ENCODE measurements at regions not wholly inside any gene's neighbourhood (a gene's known extent, or its start where the extent isn't known, plus 50 kb on each side); places are given as distances from the start of the nearest gene placed in this dataset.

DNA sequence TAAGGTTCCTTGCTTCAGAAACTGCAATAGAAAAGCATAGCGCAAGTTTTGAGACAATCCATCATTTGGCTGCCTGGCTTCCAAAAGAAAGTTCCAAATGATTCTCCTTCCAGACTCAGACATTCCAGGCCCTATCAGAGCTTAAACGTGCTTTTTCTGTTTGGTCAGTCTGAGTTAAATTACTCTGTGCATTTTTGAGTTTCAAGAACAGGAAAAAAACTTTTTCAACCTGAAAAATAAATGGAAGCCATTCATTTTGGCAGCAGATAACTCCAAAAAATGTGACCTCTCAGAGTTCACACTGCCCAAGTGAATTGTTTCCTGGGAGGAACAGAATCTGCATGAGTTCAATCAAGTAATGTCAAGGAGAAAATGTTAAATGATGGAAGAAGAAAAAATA lies 354.2 kb downstream of the CXCL12 start:
- TF ChIP-seq EZH2 (IDR thresholded peaks at IDR 0.05; ENCODE audit: low read length), result no peak
- TF ChIP-seq, protein P1, sequence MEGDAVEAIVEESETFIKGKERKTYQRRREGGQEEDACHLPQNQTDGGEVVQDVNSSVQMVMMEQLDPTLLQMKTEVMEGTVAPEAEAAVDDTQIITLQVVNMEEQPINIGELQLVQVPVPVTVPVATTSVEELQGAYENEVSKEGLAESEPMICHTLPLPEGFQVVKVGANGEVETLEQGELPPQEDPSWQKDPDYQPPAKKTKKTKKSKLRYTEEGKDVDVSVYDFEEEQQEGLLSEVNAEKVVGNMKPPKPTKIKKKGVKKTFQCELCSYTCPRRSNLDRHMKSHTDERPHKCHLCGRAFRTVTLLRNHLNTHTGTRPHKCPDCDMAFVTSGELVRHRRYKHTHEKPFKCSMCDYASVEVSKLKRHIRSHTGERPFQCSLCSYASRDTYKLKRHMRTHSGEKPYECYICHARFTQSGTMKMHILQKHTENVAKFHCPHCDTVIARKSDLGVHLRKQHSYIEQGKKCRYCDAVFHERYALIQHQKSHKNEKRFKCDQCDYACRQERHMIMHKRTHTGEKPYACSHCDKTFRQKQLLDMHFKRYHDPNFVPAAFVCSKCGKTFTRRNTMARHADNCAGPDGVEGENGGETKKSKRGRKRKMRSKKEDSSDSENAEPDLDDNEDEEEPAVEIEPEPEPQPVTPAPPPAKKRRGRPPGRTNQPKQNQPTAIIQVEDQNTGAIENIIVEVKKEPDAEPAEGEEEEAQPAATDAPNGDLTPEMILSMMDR (optimal IDR thresholded peaks at IDR 0.05 in 1 of 3, IDR thresholded peaks at IDR 0.05 in 1 of 3, conservative IDR thresholded peaks at IDR 0.05 in 1 of 3; ENCODE audit: extremely low read depth in 1 of 3, insufficient read depth in 2 of 3, low read length in 3 of 3), result no peak
